ENCODE measurements at regions not wholly inside any gene's neighbourhood (a gene's known extent, or its start where the extent isn't known, plus 50 kb on each side); places are given as distances from the start of the nearest gene placed in this dataset.
"Not testable (repeated sequence)": the region's sequence is repeated elsewhere in the genome, so short reads cannot be mapped to it uniquely, and the experiment has no call there.

DNA sequence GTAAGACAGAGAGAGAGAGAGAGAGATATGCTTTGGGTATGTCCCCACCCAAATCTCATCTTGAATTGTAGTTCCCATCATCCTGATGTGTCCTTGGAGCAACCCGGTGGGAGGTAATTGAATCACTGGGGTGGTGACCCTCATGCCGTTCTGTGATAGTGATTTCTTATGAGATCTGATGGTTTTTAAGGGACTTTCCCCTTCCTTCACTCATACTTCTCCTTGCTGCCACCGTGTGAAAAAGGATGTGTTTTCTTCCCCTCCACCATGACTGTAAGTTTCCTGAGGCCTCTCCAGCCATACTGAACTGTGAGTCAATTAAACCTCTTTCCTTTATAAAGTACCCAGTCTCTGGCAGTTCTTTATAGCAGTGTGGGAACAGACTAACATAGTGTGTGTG is 60.3 kb downstream of the EOMES start:
- DNase-seq (ENCODE audit: low spot score in 2 of 2), result no peak

DNA sequence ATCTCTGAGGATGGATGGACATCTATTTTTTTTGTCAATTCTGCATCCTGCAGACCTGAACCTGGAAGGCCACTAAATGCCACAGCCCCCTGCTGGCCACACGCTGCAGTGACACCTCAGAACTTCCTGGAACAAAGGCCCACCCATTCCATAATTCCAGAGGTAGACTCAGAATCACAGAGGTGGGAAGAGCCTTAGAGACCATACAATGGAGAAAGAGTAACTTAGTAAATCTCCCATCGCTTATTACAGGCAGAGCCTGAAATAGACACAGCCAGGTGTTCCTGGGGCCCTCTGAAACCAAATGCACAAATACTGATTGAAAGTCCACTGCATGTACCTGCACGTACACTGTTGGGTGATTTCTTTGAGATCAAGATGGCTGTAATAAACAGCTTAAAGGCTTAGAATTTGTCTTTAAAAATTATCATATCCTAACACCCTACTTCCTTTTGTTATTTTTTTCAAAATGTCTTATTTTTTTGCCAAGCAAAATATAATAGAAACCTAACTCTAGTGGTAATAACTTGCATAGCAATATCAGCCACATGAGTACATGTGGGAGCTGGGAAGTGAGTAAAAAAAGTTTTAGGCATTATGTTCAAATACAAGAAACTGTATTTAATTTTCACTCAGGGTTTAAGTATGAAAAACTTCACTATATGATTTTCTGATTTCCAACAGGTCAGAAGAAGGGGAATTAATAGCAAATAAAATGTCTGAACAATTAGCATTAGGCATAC is 62.7 kb downstream of the EOMES start:
- FAIRE-seq, result no peak
- DNase-seq (ENCODE audit: low spot score in 2 of 2), result peak in 1 of 2 donors; percentile 25

More for the DNA sequence above, 60.3 kb downstream of the EOMES start:
- FAIRE-seq, result no peak

DNA sequence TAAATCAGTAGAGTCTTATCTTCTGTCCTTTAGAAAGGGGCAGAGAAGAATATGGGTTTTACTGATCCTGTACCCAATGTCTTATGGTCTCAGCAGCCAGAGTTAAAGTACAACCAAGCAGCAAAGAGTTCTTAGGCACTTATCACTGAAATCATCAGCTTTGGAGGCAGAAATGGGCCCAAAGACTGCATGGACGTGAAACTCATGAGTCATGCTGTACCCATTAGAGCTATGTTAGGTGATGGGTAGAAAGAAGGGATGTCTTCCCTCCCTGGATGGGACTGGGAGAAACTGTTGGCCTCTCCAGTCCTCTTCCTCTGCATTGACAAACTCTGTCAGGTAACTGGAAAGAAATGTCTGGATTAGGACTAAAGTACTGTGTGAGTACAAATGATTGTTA is 63.4 kb downstream of the EOMES start:
- FAIRE-seq (no peak), DNase-seq (ENCODE audit: low spot score in 2 of 2) (no peak)

DNA sequence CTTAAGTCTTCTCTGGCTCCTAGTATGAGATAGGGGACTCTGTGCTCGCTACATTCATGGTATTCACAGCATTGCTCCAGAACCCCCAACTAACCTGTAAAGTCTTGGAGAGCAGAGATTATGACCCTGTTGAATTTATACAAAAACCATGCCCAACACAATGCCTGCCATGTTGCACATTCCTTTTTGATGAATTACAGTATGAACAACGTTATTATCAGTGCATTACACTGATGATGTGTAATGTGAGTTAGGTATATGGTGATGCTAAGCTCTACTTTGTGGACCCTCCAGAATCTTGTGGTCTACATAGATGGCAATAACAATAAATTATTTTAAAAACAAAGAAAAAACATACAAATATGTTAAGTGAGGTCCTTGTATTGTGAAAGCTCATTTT is 64.3 kb downstream of the EOMES start:
- DNase-seq (ENCODE audit: low spot score in 2 of 2) (no peak), FAIRE-seq (no peak)

DNA sequence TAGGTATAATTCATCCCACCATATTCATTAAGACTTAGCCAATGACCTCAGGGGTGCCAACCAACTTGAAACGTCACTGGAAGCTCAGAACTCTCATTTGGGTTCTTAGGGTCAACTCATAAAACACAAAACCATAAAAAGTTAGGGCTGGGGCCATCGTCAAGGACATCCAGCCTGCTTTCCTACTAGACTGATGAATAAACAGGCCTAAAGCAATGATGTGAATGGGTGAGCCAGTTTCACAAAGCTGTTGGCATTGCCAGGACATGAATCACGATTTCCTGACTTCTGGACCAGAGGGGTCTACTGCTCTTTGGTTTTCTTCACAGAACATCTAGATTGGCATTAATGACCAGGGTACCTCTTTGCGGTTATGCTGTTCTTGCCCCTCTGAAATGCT is 64.7 kb downstream of the EOMES start:
- DNase-seq (ENCODE audit: low spot score in 2 of 2), result no peak
- no peak for FAIRE-seq

DNA sequence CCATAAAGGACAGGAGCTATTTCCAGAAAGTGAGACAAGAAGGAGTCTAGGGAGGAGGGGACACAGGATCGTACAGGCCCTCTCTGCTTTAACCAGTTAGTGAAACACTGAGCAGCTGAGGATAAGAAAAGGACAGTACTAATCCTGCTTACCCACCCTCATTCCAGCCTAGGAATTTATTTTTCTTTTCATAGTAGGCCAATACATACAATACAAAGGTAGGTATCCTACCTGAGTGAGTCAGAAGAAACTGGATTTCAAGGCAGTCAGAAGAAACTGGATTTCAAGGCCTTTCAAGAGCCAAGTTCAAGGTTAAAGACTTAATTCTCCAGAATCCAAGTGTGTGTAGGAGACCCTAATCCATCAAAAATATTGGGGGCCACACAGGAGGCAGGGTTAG is 65.3 kb downstream of the EOMES start:
- no peak for DNase-seq (ENCODE audit: low spot score in 2 of 2)
- no peak for FAIRE-seq

DNA sequence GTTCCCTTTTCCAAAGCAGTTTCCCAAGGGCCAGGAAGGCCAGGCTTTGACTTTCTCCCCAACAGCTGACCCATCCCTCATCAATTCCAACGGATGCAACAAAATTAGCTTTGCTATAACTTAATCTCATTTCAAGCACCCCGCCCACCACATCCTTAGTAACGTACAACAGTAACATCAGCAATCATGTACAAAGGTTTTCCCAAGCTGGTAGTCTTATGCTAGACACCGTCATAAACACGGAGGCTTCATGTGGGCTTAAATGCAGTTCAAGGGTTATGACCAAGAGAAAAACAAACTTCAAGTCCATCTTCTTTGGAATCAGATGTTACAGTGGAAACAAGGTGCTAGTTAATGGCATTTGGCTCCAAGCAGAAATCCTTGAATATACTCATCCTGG is 66.6 kb downstream of the EOMES start:
- FAIRE-seq (no peak), DNase-seq (ENCODE audit: low spot score in 2 of 2) (no peak)

DNA sequence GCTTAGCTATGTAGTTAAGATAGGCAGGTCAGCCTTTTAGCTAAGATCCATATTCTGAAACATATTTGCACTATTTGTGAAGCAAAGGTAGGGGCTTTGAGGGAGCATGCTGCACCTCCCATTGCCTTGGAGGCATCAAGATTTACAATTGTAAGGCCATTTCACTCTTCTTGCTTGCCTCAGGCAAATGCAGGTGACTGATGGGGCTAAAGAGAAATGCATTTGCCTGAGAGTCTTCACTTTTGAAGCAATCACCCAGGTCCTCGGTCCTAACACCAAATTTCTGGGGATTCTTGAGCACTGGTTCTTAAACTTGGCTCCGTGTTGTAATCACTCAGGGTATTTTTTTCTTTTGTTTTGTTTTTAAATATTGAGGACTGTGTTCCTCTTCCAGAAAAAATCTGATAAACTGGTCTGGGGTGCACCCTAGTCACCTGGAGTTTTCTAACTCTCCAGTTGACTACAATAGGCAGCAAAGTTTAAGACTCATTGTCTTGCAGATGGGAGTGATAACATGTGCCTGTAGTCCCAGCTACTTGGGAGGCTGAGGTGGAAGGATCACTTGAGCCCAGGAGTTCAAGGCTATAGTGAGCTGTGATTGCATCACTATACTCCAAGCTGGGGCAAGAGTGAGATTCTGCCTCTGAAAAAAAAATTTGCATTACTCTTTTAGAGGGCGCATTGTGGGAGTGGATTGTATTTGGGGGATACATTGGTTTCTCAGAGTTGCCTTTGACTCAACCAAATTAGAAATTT is 68.1 kb downstream of the EOMES start:
- FAIRE-seq (no peak), DNase-seq (ENCODE audit: low spot score in 2 of 2) (no peak)

DNA sequence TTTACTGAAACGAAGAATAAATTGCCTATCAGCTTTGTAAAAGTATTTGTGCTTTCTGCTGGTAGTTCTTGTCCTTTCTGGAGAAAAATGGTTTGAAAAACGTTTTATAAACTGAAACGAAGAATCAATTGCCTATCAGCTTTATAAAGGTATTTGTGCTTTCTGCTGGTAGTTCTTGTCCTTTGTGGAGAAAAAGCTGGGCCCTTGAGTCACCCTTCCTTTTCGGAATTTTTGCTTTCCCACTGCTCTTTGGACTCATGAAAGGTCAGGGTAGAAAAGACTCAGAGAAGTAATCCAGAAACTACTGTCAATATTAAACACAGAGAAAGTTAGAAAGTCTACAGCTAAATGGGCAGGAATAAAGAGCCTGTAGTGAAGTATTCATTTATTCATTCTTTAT is 72.8 kb downstream of the EOMES start:
- FAIRE-seq (no peak), DNase-seq (ENCODE audit: low spot score in 2 of 2) (no peak)

DNA sequence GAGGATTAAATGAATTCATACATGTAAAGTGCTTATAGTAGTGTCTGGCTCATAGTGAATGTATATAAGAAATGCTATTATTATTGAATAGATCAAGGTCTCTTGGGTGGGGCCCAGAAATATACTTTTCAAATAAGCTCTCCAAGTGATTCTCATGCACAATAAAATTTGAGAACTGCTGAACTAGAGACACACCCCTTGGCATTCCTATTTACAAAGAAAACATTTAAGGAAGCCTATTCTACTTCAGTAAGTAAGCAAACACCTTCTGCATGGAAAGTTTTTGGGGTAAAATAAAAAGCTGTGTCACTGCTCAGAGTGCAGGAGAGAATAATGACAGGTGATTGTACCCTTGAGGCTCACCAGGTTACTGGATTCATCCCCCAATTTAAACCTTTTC is 75.2 kb downstream of the EOMES start:
- no peak for FAIRE-seq

DNA sequence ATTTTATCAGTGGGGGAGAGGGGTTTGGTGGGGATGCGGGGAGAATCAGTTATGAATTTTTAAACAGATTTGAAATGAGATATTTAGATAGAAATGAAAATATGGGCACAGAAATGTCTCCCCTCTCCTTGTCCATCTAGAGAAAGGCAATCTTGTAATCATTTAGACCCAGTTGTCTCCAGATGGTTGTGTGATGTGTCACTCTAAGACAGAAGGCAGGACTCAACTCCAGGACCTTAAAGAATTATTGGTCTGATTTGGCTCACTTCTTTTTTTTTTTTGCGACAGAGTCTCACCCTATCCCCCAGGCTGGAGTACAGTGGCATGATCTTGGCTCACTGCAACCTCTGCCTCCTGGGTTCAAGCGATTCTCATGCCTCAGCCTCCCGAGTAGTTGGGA is 77.2 kb downstream of the EOMES start:
- DNase-seq (ENCODE audit: low spot score in 2 of 2) (no peak), FAIRE-seq (no peak)

More for the DNA sequence above, 75.2 kb downstream of the EOMES start:
- DNase-seq (ENCODE audit: low spot score in 2 of 2), result no peak

DNA sequence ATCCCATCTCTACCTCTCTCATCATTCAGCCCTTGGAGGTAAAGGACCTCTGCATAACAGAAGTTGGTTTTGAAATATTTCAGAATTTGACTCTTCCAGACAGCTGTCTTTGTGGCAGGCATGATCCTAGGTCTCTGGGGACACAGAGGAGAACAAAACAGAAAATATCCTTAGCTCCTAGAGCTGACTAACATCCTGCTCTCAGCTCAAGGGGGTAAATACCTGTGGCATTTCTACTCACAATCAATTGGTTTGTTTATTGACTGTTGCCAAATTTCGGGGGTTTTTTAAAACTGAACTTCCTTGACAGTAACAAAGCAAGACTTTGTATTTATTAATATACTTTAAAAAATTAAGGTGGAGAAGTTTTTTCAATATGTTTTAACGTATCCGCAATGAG is 78.8 kb downstream of the EOMES start:
- FAIRE-seq, result no peak
- DNase-seq (ENCODE audit: low spot score in 2 of 2), result no peak

DNA sequence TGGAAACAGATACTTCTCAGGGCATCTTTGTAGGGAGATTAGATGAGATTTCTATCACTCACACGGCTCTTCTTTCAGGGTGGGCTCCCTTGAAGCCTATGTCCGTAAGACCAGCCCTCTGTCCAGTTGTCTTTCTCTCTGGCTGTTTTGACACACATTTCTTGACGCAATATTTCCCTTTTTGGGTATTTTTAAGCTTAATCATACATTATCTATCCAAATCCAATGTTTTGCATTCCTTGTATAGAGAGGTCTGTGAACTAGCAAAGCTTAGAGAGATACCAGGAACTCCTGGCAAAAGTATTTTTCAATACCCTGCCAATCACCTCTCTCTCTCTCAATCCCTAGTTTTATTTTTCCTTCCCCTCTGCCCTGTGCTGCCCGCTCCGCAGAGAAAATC is 79.3 kb downstream of the EOMES start:
- FAIRE-seq, result no peak
- DNase-seq (ENCODE audit: low spot score in 2 of 2), result no peak

DNA sequence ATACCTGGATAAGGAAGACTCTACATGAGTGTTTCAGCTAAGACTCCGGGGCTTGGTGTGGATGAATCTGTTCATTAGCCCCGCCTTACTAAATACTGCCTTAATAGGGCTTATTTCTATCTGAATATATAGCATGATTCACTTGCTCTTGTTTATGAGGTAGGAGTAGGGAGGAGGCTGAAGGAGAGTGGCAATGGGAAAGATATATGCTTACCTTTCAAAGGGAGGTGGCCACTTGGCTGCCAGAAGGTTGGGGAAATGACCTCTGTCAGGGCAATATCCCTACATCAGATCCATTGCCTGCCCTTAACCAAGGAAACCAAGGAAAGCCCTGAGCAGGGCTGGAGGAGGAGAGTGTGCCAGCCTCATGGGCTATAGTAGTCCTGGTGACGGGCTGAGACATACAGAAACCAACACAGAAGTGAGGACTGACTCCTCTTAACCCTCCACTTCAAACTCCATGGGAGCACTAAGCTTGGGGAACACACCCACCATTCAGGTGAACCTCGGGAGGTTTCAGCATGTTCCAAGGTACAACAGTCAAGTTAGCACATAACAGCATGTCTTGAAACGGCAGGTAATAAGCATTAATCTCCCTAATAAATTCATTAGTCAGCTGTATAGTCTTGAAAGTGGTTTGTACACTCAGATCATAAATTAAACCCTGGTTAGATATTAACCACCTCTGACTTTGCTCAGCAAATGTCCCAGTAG is 80.1 kb downstream of the EOMES start:
- no peak for DNase-seq (ENCODE audit: low spot score in 2 of 2)
- FAIRE-seq, result no peak

DNA sequence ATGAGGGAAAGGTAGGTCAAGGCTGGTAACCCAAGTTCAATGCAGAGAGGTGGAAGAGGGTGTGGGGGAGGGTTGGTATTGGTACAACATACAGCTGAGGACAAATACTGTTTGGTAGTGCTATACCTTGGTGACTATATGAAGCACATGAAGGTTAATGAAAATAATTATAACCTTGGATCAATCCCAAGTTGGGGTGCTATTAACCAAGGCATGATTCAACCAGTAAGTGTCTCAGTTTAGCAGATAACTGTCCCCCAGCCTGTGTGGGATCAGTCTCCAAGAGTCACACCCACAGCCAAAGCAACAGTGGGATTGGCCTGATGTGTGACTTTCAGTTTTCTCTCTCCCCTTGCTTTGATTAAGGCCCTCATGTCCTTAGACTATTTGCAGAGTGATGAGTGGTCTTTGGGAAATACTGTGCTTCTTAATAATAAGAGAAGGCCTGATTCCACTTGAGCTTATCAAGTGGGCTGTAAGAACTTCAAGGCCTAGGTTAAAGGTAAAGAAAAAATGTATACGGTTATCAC is 80.8 kb downstream of the EOMES start:
- DNase-seq (ENCODE audit: low spot score in 2 of 2), result no peak
- FAIRE-seq, result no peak

DNA sequence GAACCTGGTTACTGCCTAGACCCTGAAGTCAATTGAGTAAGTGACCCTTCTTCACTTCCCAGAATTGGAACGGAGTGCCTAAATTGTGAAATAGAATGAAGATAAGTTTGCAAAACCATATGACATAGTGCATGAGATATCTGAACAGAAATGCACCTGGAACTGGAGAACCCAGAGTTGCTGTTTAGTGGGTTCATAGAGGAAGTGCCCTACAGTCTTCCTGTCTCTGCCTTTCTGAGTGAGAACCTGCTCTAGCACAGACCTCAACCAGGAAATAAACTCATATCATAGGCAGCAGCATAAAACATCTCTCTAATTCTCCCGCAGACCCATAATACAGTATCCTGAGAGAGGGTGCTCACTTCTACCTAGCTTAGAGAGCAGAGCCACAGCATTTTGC is 82.9 kb downstream of the EOMES start:
- no peak for DNase-seq (ENCODE audit: low spot score in 2 of 2)
- FAIRE-seq, result no peak

DNA sequence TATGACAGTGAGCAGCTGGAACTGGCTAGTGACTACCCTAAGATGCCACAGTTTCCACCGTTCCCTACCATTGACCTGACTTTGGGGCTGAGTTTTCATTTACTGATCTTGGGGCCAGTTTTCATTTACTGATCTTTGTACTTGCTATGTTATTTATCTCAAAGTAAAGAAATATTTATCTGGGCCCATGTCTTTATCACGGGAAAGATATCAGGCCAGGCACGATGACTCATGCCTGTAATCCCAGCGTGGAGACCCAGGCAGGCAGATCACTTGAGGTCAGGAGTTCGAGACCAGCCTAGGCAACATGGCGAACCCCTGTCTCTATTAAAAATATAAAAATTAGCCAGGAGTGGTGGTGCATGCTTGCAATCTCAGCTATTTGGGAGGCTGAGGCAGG is 83.5 kb downstream of the EOMES start:
- DNase-seq (ENCODE audit: low spot score in 2 of 2), result no peak
- no peak for FAIRE-seq

DNA sequence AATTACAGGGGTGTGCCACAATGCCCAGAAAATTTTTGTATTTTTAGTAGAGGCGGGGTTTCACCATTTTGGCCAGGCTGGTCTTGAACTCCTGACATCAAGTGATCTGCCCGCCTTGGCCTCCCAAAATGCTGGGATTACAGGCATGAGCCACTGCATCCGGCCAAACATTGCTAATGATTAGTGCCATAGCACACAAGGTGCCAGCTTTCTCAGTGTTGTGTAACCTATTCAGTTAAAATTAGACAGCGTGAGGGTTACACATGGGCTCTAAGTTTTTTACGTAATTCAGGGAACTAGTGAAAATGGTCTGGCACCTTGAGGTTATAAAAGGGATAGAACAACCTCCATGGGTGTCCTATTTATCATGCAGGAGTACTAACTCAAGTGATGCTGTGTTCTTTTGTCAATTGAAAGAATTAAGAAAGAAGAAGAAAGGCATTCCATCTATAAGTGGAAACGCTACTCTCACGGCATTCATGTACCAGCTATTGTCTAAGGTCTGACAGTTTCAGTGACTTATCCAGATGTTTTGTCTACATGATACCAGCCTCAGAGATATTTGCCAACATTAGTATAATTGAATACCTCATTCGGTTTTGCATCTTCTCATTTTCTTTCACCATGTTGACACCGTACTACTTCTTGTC is 84.7 kb downstream of the EOMES start:
- no peak for FAIRE-seq
- no peak for DNase-seq (ENCODE audit: low spot score in 2 of 2)

DNA sequence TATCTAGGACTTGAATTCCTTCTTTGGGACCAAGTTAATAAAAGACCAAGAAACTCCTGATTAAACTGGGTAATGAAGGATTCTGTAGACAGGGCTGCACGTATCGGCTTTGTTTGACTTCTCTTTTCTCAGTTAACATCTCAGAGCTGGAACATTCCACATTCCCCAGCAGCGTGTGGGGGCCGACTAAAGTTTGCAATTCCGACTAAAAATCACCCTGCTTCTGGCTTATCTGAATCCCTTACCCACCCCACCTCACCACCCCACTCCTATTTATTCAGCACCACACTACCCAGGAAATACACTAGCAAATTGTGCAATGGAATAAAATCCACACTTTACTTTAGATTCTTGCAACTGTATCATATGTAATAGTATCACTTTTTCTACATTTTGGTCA is 87.1 kb downstream of the EOMES start:
- not testable (repeated sequence) for DNase-seq (ENCODE audit: low spot score in 2 of 2); FAIRE-seq

DNA sequence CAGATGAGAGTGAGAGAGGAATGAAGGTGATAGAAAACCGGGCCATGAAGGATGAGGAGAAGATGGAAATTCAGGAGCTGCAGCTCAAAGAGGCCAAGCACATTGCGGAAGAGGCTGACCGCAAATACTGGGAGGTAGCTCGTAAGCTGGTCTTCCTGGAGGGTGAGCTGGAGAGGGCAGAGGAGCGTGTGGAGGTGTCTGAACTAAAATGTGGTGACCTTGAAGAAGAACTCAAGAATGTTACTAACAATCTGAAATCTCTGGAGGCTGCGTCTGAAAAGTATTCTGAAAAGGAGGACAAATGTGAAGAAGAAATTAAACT is 88.9 kb downstream of the EOMES start:
- FAIRE-seq (no peak), DNase-seq (ENCODE audit: low spot score in 2 of 2) (peak in 1 of 2 donors; percentile 26)
